Glutamatergic neuron (in vitro differentiated cells): ENCODE measurements at regions not wholly inside any gene's neighbourhood (a gene's known extent, or its start where the extent isn't known, plus 50 kb on each side); places are given as distances from the start of the nearest gene placed in this dataset.
"Not testable (repeated sequence)": the region's sequence is repeated elsewhere in the genome, so short reads cannot be mapped to it uniquely, and the experiment has no call there.

ENCODE experiments used
- DNase-seq: peaks from one replicate; pipeline ENCODE4 v3.0.0; 2022
- H3K27ac Mint-ChIP-seq: one replicate; pipeline ENCODE4 v1.8.0; 2020; ENCODE audit warnings: mild to moderate bottlenecking, mixed read lengths, inconsistent platforms; ENCODE audit not compliant: unreplicated experiment
- H3K27me3 Mint-ChIP-seq: one replicate; pipeline ENCODE4 v1.8.0; 2020; ENCODE audit warnings: mild to moderate bottlenecking, moderate library complexity, mixed read lengths, inconsistent platforms; ENCODE audit not compliant: unreplicated experiment
- H3K36me3 Mint-ChIP-seq: one replicate; pipeline ENCODE4 v1.8.0; 2020; ENCODE audit warnings: mild to moderate bottlenecking, mixed read lengths, inconsistent platforms; ENCODE audit not compliant: unreplicated experiment
- H3K4me1 Mint-ChIP-seq: one replicate; pipeline ENCODE4 v1.8.0; 2020; ENCODE audit warnings: mild to moderate bottlenecking, low read depth, mixed read lengths, inconsistent platforms; ENCODE audit not compliant: unreplicated experiment
- H3K4me3 Mint-ChIP-seq: one replicate; pipeline ENCODE4 v1.8.0; 2020; ENCODE audit warnings: mild to moderate bottlenecking, mixed read lengths, inconsistent platforms; ENCODE audit not compliant: unreplicated experiment
- H3K9me3 Mint-ChIP-seq: one replicate; pipeline ENCODE4 v1.8.0; 2020; ENCODE audit warnings: mild to moderate bottlenecking, moderate library complexity, mixed read lengths, inconsistent platforms; ENCODE audit not compliant: unreplicated experiment
- TF ChIP-seq, protein P1 (sequence below): fragments of 200-600 bp; sonication (generic); IDR thresholded peaks from one replicate; pipeline ENCODE4 v1.5.0; 2021; ENCODE audit not compliant: partially characterized antibody, unreplicated experiment

DNA sequence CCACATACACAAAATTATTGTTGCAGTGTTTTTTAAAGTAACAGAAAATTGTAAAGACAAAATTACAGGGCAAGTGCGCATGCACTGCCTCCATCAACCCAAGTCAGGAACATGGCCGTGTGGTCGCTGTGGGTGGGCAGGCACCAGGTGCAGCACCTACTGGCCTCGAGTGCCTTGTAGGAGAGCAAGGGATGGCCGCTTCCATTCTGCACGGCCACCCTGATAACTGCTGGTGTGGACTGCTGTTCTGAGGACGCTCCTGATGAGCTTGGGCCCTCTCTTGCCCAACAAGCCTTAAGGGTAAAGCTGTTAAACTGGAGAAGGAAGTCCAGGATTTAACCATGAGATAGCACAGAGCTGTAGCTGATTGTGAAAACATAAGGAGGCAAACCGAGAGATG, 124.6 kb upstream of the PPP1R9A start:
- Mint-ChIP-seq H3K9me3 (no peaks in the 10 kb centered on the region), H3K4me3 (no peak overlapping the region), H3K36me3 (no peaks in the 10 kb centered on the region), H3K27me3 (peaks cover 3% of the 10 kb centered on the region), H3K4me1 (no peaks in the 10 kb centered on the region), H3K27ac (no peak overlapping the region)
- DNase-seq: no peak
- TF ChIP-seq, protein P1, sequence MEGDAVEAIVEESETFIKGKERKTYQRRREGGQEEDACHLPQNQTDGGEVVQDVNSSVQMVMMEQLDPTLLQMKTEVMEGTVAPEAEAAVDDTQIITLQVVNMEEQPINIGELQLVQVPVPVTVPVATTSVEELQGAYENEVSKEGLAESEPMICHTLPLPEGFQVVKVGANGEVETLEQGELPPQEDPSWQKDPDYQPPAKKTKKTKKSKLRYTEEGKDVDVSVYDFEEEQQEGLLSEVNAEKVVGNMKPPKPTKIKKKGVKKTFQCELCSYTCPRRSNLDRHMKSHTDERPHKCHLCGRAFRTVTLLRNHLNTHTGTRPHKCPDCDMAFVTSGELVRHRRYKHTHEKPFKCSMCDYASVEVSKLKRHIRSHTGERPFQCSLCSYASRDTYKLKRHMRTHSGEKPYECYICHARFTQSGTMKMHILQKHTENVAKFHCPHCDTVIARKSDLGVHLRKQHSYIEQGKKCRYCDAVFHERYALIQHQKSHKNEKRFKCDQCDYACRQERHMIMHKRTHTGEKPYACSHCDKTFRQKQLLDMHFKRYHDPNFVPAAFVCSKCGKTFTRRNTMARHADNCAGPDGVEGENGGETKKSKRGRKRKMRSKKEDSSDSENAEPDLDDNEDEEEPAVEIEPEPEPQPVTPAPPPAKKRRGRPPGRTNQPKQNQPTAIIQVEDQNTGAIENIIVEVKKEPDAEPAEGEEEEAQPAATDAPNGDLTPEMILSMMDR: no peak

DNA sequence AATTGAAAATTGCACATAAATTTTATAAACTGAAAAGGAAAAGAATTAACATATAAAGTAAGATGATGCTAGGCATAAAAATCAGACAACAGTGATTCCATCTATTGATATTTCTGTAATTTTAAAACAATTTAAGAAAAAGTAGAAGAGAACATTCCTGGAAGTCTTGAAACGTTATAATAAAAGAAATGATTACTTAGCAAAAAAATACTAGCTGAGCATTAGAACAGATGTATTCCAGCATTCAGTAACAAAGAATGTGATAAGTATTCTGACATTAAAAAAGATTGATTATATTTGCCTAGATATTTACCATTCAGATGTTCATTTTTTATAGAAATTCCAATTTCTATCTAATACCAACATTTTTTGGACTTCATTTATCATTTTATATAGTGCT, 120.1 kb upstream of the PPP1R9A start:
- TF ChIP-seq, protein P1: no peak
- no peaks in the 10 kb centered on the region for H3K9me3 Mint-ChIP-seq

DNA sequence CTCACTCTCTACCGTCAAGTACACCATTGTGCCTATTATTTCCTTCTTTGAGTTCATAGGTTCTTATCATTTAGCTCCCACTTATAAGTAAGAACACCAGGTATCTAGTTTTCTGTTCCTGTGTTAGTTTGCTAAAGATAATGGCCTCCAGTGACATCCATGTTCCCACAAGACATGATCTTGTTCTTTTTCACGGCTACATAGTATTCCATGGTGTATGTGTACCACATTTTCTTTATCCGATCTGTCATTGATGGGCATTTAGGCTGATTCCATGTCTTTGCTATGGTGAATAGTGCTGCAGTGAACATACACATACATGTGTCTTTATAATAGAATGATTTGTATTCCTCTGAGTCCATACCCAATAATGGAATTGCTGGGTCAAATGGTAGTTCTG, 119.0 kb upstream of the PPP1R9A start:
- H3K36me3 Mint-ChIP-seq, H3K4me3 Mint-ChIP-seq, H3K9me3 Mint-ChIP-seq, H3K4me1 Mint-ChIP-seq, H3K27ac Mint-ChIP-seq, H3K27me3 Mint-ChIP-seq, DNase-seq: not testable (repeated sequence)

More for the DNA sequence above, 120.1 kb upstream of the PPP1R9A start:
- DNase-seq: no peak
- H3K27ac Mint-ChIP-seq: no peak overlapping the region
- no peaks in the 10 kb centered on the region for H3K36me3 Mint-ChIP-seq
- no peak overlapping the region for H3K4me3 Mint-ChIP-seq
- no peaks in the 10 kb centered on the region for H3K4me1 Mint-ChIP-seq
- peaks cover 6% of the 10 kb centered on the region for H3K27me3 Mint-ChIP-seq

DNA sequence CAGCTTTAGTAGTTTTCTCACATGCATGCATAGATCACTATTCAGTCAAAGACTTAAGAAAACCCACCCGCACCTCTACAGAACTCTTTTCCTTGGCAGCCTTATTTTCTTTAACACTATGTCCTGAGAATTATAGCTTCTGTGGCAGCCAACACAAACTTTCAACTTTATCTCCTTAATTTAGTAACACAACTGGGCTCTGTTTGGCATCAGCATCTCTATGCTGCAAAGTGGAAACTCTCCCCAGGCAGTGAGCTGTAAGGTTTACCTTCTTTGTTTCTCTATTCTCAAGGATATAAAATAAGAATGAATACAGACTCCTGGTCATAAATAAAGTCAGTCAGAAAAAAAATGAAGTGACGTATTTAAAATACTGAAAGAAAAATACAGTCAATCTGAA, 115.2 kb upstream of the PPP1R9A start:
- peaks cover 5% of the 10 kb centered on the region for H3K9me3 Mint-ChIP-seq

DNA sequence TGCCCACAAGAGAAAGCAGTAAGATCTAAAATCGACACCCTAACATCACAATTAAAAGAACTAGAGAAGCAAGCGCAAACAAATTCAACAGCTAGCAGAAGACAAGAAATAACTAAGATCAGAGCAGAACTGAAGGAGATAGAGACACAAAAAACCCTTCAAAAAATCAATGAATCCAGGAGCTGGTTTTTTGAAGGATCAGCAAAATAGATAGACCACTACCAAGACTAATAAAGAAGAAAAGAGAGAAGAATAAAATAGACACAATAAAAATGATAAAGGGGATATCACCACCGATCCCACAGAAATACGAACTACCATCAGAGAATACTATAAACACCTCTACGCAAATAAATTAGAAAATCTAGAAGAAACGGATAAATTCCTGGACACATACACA, 110.0 kb upstream of the PPP1R9A start:
- H3K36me3 Mint-ChIP-seq, DNase-seq, H3K4me3 Mint-ChIP-seq, H3K27me3 Mint-ChIP-seq, H3K9me3 Mint-ChIP-seq, H3K27ac Mint-ChIP-seq, H3K4me1 Mint-ChIP-seq: not testable (repeated sequence)

More for the DNA sequence above, 115.2 kb upstream of the PPP1R9A start:
- DNase-seq: no peak
- Mint-ChIP-seq H3K27ac (no peak overlapping the region), H3K4me3 (no peak overlapping the region), H3K4me1 (no peaks in the 10 kb centered on the region), H3K36me3 (no peaks in the 10 kb centered on the region), H3K27me3 (peaks cover 7% of the 10 kb centered on the region)
- TF ChIP-seq, protein P1: no peak

DNA sequence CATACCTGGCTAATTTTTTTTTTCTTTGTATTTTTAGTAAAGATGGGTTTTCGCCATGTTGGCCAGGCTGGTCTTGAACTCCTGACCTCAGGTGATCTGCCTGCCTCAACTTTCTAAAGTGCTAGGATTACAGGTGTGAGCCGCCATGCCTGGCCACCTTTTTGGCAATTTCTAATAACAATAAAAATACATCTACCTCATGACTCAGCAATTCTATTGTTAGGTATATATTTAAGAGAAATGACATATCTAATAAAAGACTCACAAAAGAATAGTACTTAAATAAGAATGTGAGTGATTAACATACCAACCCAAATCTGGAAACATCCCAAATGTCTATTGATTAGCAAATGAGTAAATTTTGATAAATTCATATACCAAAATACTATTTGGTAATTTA, 103.6 kb upstream of the PPP1R9A start:
- H3K36me3 Mint-ChIP-seq: no peaks in the 10 kb centered on the region
- H3K27me3 Mint-ChIP-seq: no peaks in the 10 kb centered on the region
- no peaks in the 10 kb centered on the region for H3K4me1 Mint-ChIP-seq
- no peak for DNase-seq
- TF ChIP-seq, protein P1: no peak
- no peak overlapping the region for H3K27ac Mint-ChIP-seq
- H3K4me3 Mint-ChIP-seq: no peak overlapping the region
- H3K9me3 Mint-ChIP-seq: no peaks in the 10 kb centered on the region

DNA sequence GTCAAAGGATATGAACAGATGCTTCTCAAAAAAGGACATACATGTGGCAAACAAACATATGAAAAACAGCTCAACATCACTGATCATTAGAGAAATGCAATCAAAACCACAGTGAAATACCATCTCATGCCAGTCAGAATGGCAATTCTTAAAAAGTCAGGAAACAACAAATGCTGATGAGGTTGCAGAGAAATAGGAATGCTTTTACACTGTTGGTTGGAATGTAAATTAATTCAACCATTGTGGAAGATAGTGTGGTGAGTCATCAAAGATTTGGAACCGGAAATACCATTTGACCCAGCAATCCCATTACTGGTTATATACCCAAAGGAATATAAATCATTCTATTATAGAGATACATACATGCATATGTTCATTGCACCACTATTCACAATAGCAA, 98.7 kb upstream of the PPP1R9A start:
- not testable (repeated sequence) for DNase-seq, H3K36me3 Mint-ChIP-seq, H3K9me3 Mint-ChIP-seq, H3K4me3 Mint-ChIP-seq, H3K27ac Mint-ChIP-seq, H3K27me3 Mint-ChIP-seq, H3K4me1 Mint-ChIP-seq
